ENCODE measurements at regions not wholly inside any gene's neighbourhood (a gene's known extent, or its start where the extent isn't known, plus 50 kb on each side); places are given as distances from the start of the nearest gene placed in this dataset.

GRCh38 chr15:85874236-85874635 is 79.5 kb upstream of the KLHL25 start:
- H3K27me3 Mint-ChIP-seq (ENCODE audit: low read depth), result peaks cover 9% of the 10 kb centered on the region
- no peaks in the 10 kb centered on the region for H3K4me1 Mint-ChIP-seq (ENCODE audit: low read depth)
- no peaks in the 10 kb centered on the region for H3K9me3 Mint-ChIP-seq
- H3K36me3 Mint-ChIP-seq (ENCODE audit: low read depth), result no peaks in the 10 kb centered on the region
- H3K4me3 Mint-ChIP-seq, result no peak overlapping the region
- no peak for DNase-seq (ENCODE audit: low spot score)
- no peak overlapping the region for H3K27ac Mint-ChIP-seq

- Mint-ChIP-seq H3K36me3 (ENCODE audit: low read depth) (no peaks in the 10 kb centered on the region), H3K27me3 (ENCODE audit: low read depth) (peaks cover 13% of the 10 kb centered on the region), H3K4me3 (no peak overlapping the region), H3K4me1 (ENCODE audit: low read depth) (no peaks in the 10 kb centered on the region), H3K9me3 (no peaks in the 10 kb centered on the region), H3K27ac (no peak overlapping the region)
- no peak for DNase-seq (ENCODE audit: low spot score)
Measured at GRCh38 chr15:85875756-85876155, 81.0 kb upstream of the KLHL25 start.

GRCh38 chr15:85878828-85879225 is 84.1 kb upstream of the KLHL25 start:
- no peak overlapping the region for H3K4me3 Mint-ChIP-seq
- no peaks in the 10 kb centered on the region for H3K36me3 Mint-ChIP-seq (ENCODE audit: low read depth)
- no peaks in the 10 kb centered on the region for H3K4me1 Mint-ChIP-seq (ENCODE audit: low read depth)
- H3K9me3 Mint-ChIP-seq, result no peaks in the 10 kb centered on the region
- peaks cover 13% of the 10 kb centered on the region for H3K27me3 Mint-ChIP-seq (ENCODE audit: low read depth)
- no peak overlapping the region for H3K27ac Mint-ChIP-seq
- no peak for DNase-seq (ENCODE audit: low spot score)

DNA sequence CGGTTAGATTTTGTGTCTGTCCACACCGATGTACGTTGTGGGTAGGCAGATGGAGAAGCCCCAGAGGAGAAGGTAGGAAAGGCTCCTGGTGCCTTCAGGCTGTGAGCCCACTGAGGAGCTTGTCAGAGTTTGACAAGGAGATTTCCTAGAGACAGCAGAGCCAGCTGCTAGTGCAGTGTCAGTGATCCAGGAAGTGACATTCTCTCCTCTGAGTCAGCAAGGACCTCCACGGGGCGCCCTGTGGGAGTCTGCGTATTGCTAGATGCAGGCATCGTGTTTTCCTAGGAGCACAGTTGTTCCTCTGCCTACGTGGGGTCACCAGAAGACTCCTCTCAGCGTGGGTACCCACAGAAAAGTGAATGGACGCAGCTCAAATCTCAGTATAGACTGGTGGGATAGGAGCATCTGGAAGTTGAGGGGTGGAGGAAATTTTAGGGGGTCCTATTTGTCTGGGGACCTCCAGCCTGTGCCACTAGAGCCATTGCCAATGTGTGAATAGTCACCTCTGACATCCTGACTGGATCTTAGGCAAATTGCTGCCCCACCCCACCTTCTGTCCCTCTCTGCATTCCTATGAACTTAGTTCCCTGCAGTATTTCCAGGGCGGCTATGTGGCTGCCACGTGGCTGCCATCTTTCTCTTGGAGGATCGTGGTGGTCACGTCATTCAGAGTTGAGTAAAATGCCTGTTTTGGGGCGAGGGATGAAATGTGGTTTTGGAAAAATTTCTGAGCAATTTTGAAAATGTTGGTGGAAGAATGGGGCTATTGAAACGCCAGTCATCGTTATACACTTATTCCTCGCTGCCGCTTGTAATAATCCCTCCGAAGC is 84.8 kb upstream of the KLHL25 start:
- Mint-ChIP-seq H3K4me3 (no peak overlapping the region), H3K27me3 (ENCODE audit: low read depth) (peaks cover 13% of the 10 kb centered on the region), H3K36me3 (ENCODE audit: low read depth) (no peaks in the 10 kb centered on the region), H3K27ac (no peak overlapping the region), H3K9me3 (no peaks in the 10 kb centered on the region), H3K4me1 (ENCODE audit: low read depth) (no peaks in the 10 kb centered on the region)
- DNase-seq (ENCODE audit: low spot score), result no peak

DNA sequence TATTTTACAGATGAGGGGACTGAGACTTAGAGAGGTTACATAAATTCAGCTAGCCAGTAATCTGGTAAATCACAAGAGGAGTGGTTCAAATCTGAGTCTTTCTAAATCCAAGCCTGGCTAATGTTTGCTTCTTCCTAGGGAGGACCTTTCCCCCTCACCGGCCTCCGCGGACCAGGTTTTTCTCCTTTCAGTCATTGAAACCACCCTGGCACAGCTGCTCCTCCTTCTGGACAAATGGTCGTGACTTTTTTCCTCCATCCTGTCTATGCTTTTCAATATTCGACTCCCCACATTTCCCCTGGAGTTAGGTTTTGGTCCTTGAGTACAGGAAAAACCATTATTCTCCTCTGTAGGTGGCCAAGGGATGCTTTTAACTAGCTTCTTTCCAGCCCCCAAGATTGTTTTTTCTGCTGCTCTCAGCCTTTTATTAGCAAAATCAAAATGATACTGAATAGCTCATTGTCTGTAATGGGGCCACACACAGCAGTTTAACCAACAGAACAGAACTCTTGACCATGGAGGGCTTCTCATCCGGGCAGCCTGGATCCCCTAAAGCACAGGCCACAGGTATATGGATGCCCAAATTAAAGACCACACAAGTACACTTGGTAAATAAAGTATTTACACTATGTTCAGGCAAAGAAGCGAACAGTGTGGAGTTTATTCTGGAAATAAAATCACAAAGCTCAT is 85.9 kb upstream of the KLHL25 start:
- no peak overlapping the region for H3K27ac Mint-ChIP-seq
- no peaks in the 10 kb centered on the region for H3K4me1 Mint-ChIP-seq (ENCODE audit: low read depth)
- H3K4me3 Mint-ChIP-seq, result no peak overlapping the region
- no peak for DNase-seq (ENCODE audit: low spot score)
- H3K27me3 Mint-ChIP-seq (ENCODE audit: low read depth), result peaks cover 7% of the 10 kb centered on the region
- no peaks in the 10 kb centered on the region for H3K9me3 Mint-ChIP-seq
- H3K36me3 Mint-ChIP-seq (ENCODE audit: low read depth), result no peaks in the 10 kb centered on the region

- Mint-ChIP-seq H3K4me1 (ENCODE audit: low read depth) (no peaks in the 10 kb centered on the region), H3K36me3 (ENCODE audit: low read depth) (no peaks in the 10 kb centered on the region), H3K9me3 (no peaks in the 10 kb centered on the region), H3K27ac (no peak overlapping the region), H3K27me3 (ENCODE audit: low read depth) (peaks cover 3% of the 10 kb centered on the region), H3K4me3 (no peak overlapping the region)
- no peak for DNase-seq (ENCODE audit: low spot score)
Measured at GRCh38 chr15:85886309-85886811, 91.6 kb upstream of the KLHL25 start.

DNA sequence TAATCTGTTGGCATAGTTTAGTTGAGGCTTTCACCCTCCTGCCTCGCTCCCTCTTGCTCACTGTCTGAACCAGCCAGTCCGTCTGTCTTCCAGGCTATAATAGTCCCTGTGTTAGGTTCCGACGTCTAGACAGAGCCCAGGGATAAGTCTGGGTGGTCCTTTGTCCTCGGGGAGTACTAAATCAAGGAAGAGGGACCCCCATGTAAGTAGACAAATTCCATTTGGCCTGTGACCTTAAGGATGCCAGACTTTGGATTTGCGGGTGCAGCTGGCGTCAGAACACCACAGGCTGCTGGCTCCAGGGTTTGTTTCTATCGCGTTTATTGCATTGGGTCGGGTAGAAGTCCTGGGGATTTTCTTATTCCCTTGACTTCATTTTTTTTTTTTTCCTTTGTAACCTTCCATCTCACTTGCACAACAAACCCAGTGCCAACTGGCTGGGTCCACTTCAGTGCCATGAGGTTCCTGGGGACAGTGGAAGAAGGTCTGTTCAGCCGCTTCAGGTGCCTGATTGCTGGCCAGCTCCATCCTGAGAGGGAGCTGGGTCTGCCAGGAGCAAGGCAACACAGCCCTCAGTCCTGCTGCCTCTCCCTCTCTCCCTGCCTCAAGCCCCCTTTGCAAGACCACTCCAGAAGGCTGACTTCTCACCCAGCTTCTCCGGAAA is 95.4 kb upstream of the KLHL25 start:
- H3K27me3 Mint-ChIP-seq (ENCODE audit: low read depth), result peaks cover 7% of the 10 kb centered on the region
- no peak overlapping the region for H3K4me3 Mint-ChIP-seq
- no peaks in the 10 kb centered on the region for H3K4me1 Mint-ChIP-seq (ENCODE audit: low read depth)
- H3K36me3 Mint-ChIP-seq (ENCODE audit: low read depth), result no peaks in the 10 kb centered on the region
- no peaks in the 10 kb centered on the region for H3K9me3 Mint-ChIP-seq
- no peak for DNase-seq (ENCODE audit: low spot score)
- no peak overlapping the region for H3K27ac Mint-ChIP-seq

GRCh38 chr15:85890620-85890980 is 95.9 kb upstream of the KLHL25 start:
- DNase-seq (ENCODE audit: low spot score), result no peak
- Mint-ChIP-seq H3K36me3 (ENCODE audit: low read depth) (no peaks in the 10 kb centered on the region), H3K9me3 (no peaks in the 10 kb centered on the region), H3K27ac (no peak overlapping the region), H3K4me3 (no peak overlapping the region), H3K27me3 (ENCODE audit: low read depth) (peaks cover 7% of the 10 kb centered on the region), H3K4me1 (ENCODE audit: low read depth) (no peaks in the 10 kb centered on the region)

GRCh38 chr15:85891470-85891869 is 96.7 kb upstream of the KLHL25 start:
- no peak for DNase-seq (ENCODE audit: low spot score)
- H3K9me3 Mint-ChIP-seq, result no peaks in the 10 kb centered on the region
- peaks cover 10% of the 10 kb centered on the region for H3K27me3 Mint-ChIP-seq (ENCODE audit: low read depth)
- no peaks in the 10 kb centered on the region for H3K36me3 Mint-ChIP-seq (ENCODE audit: low read depth)
- H3K4me3 Mint-ChIP-seq, result no peak overlapping the region
- no peaks in the 10 kb centered on the region for H3K4me1 Mint-ChIP-seq (ENCODE audit: low read depth)
- no peak overlapping the region for H3K27ac Mint-ChIP-seq

DNA sequence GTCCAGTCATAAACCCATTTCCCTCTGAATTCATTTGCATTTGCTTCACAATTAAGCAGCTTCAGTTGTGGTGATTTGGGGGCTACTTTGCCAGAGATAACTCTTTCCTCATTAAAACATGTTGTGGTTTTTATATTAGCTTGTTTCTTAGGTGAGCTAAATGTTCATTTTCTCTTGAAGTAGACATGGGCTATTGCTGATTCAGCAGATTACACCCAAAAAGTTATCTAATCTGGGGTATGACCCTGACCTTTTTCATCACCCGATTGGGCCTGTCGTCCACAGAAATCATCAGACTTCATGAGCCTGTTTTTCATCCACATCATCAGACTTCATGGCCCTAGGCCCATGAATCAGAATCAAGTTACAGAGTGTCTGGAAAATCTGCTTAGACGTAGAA is 97.5 kb upstream of the KLHL25 start:
- Mint-ChIP-seq H3K9me3 (no peaks in the 10 kb centered on the region), H3K27me3 (ENCODE audit: low read depth) (peaks cover 14% of the 10 kb centered on the region), H3K4me3 (no peak overlapping the region), H3K36me3 (ENCODE audit: low read depth) (no peaks in the 10 kb centered on the region), H3K4me1 (ENCODE audit: low read depth) (no peaks in the 10 kb centered on the region), H3K27ac (no peak overlapping the region)
- no peak for DNase-seq (ENCODE audit: low spot score)

DNA sequence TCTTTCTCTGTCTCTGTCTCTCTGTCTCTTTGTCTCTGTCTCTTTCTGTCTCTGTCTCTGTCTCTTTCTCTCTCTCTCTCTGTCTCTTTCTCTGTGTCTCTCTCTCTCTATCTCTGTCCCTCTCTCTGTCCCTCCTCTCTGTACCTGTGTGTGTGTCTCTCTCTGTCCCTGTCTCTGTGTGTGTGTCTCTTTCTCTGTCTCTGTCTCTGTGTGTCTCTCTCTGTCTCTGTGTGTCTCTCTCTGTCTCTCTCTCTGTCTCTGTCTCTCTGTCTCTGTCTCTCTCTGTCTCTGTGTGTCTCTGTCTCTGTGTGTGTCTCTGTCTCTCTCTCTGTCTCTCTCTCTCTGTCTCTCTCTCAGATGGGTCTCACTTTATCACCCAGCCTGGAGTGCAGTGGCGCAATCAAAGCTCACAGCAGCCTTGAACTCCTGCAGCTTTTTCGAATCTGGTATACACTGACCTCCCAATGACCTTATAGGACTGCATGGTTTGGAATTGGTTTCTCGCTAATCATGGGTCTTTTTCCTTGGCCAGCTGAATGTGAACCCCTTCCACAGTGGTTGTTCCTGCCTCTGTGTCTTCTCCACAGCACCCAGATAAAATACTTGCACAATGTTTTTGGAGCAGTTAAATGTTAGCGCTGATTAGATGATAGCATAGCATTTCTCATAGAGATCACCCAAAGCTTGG is 102.6 kb upstream of the KLHL25 start:
- no peaks in the 10 kb centered on the region for H3K9me3 Mint-ChIP-seq
- no peaks in the 10 kb centered on the region for H3K4me1 Mint-ChIP-seq (ENCODE audit: low read depth)
- H3K36me3 Mint-ChIP-seq (ENCODE audit: low read depth), result no peaks in the 10 kb centered on the region
- H3K4me3 Mint-ChIP-seq, result no peak overlapping the region
- no peak overlapping the region for H3K27ac Mint-ChIP-seq
- DNase-seq (ENCODE audit: low spot score), result no peak
- H3K27me3 Mint-ChIP-seq (ENCODE audit: low read depth), result peaks cover 19% of the 10 kb centered on the region

GRCh38 chr15:85897895-85898717 is 103.4 kb upstream of the KLHL25 start:
- H3K9me3 Mint-ChIP-seq, result no peaks in the 10 kb centered on the region
- no peaks in the 10 kb centered on the region for H3K4me1 Mint-ChIP-seq (ENCODE audit: low read depth)
- H3K27me3 Mint-ChIP-seq (ENCODE audit: low read depth), result peaks cover 17% of the 10 kb centered on the region
- no peak overlapping the region for H3K27ac Mint-ChIP-seq
- H3K36me3 Mint-ChIP-seq (ENCODE audit: low read depth), result no peaks in the 10 kb centered on the region
- no peak for DNase-seq (ENCODE audit: low spot score)
- H3K4me3 Mint-ChIP-seq, result no peak overlapping the region

- no peak overlapping the region for H3K4me3 Mint-ChIP-seq
- no peak overlapping the region for H3K27ac Mint-ChIP-seq
- H3K27me3 Mint-ChIP-seq (ENCODE audit: low read depth), result peaks cover 25% of the 10 kb centered on the region
- H3K36me3 Mint-ChIP-seq (ENCODE audit: low read depth), result no peaks in the 10 kb centered on the region
- no peaks in the 10 kb centered on the region for H3K9me3 Mint-ChIP-seq
- no peak for DNase-seq (ENCODE audit: low spot score)
- H3K4me1 Mint-ChIP-seq (ENCODE audit: low read depth), result no peaks in the 10 kb centered on the region
Measured at GRCh38 chr15:85899927-85900326, 105.2 kb upstream of the KLHL25 start.
